ENCODE measurements at regions not wholly inside any gene's neighbourhood (a gene's known extent, or its start where the extent isn't known, plus 50 kb on each side); places are given as distances from the start of the nearest gene placed in this dataset.

DNA sequence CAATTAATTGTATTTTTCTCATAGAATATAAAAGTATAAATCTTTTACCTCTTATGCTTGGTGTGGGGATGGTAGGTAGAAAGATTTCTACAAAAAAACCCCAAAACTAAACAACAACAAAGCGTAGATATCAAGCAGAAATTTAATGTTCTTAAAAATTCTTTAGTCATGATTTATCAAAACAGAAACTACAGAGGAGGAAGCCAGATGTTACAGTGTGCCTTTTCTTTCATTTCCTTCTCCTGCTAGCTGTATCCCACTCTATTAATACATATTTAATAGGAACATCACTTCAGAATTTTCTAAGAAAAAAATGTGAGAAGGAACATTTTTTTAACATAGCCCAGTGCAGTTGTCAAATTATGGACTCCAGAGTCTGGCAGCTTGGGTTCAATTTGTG is 420.6 kb downstream of the TUSC7 start:
- TF ChIP-seq POLR2A (IDR thresholded peaks at IDR 0.05; ENCODE audit: low read length) (no peak), GATA1 (IDR thresholded peaks at IDR 0.05; ENCODE audit: low read depth, low read length) (no peak)
